GM12892 (cell line): ENCODE measurements at regions not wholly inside any gene's neighbourhood (a gene's known extent, or its start where the extent isn't known, plus 50 kb on each side); places are given as distances from the start of the nearest gene placed in this dataset.

Source experiments
- POLR2A ChIP-seq: IDR thresholded peaks from 2 replicates; pipeline ENCODE4 v1.6.1; 2011; ENCODE audit warnings: low read depth, low read length, control low read depth
- POLR2AphosphoS5 ChIP-seq: IDR thresholded peaks from 2 replicates; pipeline ENCODE4 v1.6.1; 2011; ENCODE audit warnings: low read depth, low read length, control low read depth

DNA sequence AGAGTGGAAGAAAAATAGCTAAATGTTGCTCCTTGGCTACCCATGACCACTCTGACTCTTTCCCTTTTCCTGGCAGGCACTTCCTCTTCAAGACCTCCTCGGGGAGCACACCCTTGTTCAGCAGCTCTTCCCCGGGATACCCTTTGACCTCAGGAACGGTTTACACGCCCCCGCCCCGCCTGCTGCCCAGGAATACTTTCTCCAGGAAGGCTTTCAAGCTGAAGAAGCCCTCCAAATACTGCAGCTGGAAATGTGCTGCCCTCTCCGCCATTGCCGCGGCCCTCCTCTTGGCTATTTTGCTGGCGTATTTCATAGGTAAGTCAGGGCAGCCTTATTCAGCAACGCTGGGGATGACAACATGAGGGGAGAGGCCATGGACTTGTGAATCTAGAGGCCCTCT lies 298.6 kb upstream of the WWC1 start:
- TF ChIP-seq POLR2AphosphoS5 (no peak), POLR2A (no peak)
